CD4-positive, alpha-beta T cell treated with Interleukin-12 subunit alpha and Interleukin-12 subunit beta, for 1 hour (primary cell): ENCODE measurements at regions not wholly inside any gene's neighbourhood (a gene's known extent, or its start where the extent isn't known, plus 50 kb on each side); places are given as distances from the start of the nearest gene placed in this dataset.
"Not testable (repeated sequence)": the region's sequence is repeated elsewhere in the genome, so short reads cannot be mapped to it uniquely, and the experiment has no call there.

Experiments used
- DNase-seq: peaks from one replicate; pipeline ENCODE4 v3.0.0-alpha.2; 2020

DNA sequence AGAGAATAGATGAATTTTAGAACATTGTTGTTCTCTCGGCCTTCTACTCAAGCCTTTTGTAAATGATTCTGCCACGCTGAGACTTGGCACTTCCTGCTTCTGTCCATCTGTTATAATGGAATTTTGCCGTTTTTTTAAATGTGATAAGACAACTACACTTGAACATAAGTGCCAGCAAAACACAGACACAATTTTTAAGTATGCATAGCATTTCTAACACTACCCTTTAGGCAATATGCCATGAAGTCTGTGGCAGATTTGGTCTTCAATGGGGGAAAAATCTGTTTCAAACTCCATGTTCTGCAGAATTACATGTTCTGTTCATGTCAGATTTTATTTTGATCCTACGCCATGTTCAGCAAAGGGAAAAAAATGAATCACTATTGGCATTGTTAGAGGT is 1170.7 kb upstream of the SLC39A10 start:
- DNase-seq = no peak

DNA sequence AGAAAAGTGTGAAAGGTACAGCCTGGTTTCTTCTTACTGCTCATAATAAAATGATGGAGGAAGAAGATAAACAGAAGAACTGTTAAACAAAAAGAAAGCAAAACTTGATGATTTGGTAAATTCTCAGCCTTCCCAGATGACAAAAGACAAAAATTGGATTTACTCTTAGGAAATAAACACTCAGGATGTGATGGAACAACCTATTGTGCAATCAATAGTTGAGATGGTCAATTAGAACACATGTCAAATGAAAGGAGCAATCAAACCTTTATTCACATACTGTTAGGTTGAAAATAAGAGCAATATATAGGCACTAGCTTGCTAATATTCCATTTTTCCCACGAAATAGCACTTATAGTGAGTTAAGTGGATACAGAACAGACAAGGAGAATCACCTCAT is 1174.0 kb upstream of the SLC39A10 start:
- DNase-seq = no peak

DNA sequence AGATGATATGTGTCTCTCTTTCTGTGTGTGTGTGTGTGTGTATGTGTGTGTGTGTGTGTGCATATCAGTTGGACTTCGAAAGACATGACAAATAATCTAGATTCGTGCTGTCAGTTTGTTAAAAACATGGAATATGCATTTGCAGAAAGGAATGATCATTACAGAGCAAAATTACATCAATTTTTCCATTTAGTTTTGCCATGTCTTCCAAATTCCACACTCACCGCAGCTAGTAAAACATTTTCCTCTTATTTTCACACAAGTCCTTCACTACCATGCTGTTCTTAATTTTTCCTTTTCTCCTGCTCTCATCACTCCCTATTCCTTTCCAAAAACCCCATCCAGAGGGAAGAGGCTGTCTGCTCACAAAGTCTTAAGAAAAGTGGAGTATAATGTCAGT is 1191.4 kb upstream of the SLC39A10 start:
- DNase-seq = no peak

DNA sequence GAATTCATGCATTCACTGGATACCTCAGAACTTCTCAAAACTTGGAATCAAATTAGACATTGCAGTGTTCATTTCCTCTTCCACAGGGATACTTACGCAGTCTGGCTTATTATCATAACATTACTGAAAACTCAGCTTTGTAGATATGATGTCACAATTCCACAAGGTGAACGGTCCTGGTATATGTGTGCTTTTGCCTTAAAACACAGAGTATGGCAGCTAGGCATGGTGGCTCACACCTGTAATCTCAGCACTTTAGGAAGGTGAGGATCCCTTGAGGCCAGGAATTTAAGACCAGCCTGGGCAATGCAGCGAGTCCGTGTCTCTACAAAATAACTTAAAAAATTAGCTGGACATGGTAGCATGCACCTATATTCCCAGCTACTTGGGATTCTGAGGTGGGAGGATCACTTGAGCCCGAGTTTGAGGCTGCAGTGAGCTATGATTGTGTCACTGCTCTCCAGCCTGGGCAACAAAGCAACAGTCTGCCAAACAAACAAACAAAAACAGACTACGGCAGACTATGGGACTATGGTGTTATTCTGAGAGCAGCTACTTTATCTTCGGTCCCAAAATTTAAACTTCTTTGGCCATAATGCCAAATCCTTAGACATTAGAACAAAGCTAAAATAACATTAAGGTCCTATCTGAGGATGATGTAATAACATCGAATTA is 1191.9 kb upstream of the SLC39A10 start:
- no peak for DNase-seq

DNA sequence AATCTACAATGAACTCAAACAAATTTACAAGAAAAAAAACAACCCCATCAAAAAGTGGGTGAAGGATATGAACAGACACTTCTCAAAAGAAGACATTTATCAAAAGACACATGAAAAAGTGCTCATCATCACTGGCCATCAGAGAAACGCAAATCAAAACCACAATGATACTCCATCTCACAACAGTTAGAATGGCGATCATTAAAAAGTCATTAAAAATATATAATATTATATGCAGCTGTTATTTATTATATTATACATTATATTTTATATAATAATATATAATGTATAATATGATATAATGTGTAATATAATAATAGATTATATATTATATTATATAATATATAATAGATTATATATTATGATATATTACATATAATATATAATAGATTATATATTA is 1194.1 kb upstream of the SLC39A10 start:
- not testable (repeated sequence) for DNase-seq

DNA sequence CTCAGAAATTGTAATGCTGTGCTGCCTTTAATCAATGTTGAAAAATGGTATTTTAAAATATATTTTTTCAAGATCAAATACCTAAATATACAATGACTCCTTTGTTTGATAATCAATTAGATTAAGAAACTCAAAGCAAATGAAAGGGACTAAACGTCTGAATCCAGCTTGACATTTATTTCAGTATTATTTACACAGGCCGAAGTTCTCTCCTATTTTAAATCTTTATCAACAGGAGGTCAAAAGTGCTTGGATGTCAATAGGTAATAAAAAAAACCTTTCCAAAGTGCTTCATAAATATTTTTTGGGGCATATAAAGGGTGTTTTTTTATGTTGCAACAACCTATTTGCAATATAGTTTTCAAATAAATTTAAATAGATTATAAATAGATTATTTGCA is 1201.7 kb upstream of the SLC39A10 start:
- DNase-seq = no peak

DNA sequence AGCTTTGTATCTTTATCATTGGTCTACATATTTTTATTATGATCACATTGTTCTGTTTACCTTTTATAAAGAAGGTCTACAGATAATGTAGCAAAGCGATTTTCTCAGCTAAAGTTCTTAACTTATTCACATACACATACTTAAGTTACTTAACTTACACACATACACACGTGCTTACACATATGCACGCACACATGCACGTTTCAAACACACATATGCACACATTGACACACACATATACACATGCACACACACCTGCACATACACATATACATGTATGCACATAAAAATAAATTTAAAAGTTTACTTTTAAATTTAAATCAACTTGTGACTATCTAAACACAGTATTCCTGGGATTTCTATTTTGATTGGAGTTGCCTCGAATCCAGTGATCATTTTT is 1204.5 kb upstream of the SLC39A10 start:
- no peak for DNase-seq

DNA sequence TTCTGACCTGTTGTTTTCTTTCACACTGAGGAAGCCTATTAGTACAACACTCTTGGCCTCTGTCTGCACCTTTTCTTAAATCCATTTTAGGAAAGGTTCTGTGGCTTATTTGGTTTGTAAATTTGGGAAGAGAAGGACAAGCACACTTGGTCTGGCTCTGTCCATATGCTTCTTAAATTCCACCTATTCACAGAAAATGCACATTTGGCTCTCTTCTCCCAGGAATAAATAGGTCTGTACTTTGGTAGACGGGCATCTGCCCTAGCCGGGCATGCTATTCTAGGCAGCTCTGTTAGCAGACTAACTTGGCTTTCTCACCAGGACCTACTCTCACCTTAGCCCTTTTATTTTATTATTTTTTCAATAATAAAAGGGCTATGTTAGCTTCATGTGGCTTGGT is 1211.8 kb upstream of the SLC39A10 start:
- DNase-seq = no peak

DNA sequence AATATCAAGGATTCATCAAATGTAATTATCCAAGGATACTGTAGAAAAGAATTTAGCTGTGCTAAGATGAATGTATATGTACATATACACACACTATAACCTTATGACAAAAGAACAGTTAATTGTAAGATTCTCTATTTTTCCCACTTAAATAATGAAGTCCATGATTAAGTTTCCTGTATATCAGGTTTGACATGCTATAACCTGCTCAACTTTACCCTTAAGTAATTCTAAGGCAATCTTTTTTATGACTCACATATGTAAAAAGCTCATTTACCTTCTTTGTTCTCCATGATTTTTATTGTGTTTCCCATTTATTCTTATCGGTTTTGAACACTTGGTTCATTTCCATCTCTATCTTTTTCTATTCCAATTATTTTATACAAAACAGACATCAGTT is 1213.1 kb upstream of the SLC39A10 start:
- no peak for DNase-seq

DNA sequence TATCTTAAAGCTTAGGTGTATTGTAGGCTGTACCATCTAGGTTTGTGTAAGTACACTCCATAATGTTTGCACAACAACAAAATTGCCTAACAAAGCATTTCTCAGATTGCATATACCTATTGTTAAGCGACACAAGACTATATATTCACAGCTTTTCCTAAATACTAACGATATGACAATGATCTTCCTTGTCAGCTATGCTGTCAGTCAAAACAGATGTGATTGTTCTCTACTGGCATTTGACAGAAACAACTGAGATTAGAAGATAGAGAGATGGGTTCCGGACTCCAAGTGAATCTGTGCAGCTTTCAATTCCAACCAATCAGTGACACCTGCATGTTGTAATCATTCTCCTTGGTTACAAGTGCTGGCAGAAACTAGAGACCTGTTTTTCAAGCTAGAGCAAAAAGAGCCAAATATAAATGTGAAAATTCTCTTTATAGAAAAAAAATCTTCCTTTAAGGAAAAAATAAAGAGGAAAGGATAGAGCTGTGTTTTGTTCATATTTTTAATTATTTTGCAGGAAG is 1232.3 kb upstream of the SLC39A10 start:
- DNase-seq = no peak

DNA sequence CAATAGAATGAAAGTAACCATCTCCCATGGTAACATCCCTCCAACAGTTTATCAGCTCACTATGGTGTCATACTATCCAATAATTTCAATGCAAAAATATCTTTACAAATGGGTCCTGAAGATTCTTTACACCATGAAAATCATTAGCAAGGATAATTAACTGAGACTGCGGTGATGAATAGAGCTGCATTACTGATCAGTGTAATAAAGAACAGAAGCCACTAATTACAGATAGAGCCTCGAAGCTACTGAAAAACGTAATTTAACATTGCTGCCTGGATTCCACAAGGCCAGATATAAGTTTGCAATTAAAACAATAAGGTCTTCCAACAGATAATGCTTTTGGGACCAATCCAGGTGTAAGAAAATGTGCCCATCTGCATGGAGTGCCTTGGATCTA is 1245.8 kb upstream of the SLC39A10 start:
- no peak for DNase-seq

DNA sequence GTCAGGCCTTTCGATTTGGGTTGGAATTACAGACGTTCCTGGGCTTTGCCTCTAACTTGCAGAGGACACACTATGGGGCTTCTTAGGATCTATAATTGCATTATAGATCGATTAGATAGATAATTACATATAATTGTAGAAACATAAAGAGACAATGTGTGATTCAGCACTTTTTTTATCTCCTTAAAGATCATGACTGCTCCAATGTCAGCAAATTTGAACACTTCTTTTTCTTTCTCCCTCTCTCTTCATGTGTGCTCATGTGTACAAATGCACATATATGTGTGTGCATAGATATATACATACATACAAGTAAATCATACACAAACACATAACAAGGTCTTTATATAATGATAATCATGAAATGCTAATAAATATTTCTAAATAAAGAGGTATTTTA is 1261.2 kb upstream of the SLC39A10 start:
- no peak for DNase-seq

DNA sequence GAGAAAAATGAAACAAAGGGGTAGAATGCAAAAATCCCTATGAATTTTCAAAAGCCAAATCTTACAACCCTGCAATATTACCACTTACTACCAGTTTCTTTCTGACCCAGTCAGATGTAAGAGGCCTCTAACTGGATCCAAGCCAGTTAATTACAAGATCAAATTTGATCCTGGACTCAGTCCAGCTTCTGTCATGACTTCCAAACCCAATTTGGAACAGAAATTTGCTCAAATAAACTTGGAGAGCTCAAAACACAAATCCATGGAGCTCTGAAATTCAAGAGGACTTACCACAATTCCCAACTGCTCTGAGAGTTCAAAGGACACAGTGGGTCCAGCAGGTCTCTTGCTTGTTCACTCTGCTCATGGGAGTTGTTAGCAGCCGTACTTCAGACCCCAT is 1271.7 kb upstream of the SLC39A10 start:
- DNase-seq = no peak

DNA sequence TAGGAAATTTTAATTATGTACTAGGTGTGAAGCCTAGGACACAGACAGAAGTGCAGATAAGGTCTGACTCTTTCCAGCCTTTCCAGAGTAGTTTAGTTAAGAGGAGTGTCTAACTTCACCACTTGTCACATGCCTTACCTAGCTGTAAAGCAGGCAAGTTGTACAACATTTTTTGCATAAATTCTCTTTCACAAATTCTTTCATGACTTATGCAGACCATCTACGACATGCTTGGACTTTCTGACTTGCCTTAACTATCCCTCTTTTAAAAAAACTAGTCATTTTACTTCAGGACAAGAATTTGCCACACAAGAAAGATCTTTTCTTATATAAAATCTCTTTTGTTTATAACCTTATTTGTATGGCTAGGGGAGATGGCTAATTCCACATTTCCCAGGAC is 1273.6 kb upstream of the SLC39A10 start:
- DNase-seq = no peak

DNA sequence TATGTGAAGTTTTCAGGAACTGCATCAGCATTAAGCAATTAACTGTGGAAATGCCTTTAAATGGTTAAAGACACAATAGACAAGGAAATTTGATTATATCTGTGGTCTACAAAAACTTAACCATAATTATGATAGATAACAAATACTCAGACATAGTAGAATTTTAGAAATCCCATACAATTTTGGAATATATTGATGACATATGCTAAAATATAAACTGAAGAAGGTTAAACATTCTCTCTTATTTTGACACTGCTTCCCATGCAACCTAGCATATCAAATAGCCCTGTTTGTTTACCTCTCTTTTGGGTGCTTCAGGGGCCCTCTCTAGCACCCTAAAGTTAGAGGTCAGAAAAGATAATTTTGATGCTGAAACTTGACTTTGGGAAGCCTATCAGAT is 1274.8 kb upstream of the SLC39A10 start:
- DNase-seq = no peak

DNA sequence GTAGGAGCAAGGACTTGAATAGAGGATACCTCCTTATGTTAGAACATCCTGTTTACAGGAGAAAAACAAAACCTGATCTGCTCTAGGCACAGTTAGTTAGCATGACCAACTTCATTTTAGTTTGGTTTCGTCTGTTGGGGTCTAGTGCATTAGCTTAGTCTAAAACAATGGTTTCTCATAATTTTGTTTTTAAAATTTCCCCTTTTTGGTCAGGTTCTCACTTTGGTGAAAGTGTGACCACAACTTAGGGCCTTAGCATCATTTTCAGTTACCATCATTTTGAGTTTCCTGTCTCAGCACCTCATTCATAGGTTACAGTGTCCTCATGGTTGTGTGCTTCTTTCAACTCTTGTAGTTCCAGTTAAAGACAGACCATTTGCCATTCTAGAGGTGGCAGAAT is 1277.0 kb upstream of the SLC39A10 start:
- no peak for DNase-seq

DNA sequence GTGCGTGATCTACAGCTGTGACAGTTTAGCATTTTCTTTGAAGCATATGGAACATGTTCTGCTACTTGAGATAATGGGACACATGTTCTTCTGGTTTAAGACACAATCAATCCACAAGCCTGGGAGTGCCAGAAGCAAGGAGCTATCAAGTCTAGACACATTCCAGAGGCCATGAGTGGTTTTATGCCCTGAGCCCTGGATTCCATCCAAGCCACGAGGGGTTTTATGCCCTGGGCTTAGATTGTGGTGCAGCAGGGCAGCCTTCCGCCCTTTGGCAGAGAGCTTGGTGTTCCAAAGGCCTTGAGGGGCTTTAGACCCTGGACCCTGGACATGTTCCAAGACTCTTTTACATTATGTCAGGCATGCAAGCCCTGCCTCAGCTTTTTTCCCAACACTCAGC is 1289.6 kb upstream of the SLC39A10 start:
- not testable (repeated sequence) for DNase-seq

DNA sequence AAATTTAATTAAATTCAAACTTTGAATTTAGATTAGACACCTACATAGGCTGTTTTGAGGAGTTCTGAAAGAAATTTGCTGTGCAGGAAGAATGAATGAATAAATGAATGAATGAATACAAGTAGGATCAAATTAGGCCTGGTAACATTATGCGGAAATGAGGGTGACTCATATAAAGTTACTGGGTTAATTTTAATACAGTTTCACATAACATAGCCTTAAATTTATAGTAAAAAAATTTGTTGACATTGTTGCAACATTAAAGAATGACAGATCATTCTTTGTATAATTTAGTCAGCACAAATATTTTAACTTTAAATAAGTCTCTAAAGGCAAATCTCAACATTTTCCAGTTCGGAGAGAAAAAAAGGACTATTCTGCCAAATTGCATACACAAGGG is 1293.1 kb upstream of the SLC39A10 start:
- no peak for DNase-seq

DNA sequence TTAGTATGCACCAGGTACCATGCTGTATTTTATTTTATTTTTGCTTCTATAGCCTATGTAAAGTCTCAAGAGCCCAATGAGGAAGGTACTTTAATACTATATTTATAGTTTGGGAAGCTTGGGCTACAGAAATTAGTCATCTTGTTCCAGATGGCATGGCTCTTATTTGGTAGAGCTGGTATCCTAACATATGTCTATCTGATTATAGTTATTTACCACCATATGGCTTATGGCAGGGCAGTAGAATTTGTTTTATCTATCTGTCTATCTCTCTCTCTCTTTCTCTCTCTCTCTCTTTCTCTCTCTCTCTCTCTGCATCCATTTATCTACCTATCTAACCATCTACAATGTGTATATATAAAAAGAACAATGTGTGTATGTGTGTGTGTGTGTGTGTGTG is 1293.7 kb upstream of the SLC39A10 start:
- no peak for DNase-seq

DNA sequence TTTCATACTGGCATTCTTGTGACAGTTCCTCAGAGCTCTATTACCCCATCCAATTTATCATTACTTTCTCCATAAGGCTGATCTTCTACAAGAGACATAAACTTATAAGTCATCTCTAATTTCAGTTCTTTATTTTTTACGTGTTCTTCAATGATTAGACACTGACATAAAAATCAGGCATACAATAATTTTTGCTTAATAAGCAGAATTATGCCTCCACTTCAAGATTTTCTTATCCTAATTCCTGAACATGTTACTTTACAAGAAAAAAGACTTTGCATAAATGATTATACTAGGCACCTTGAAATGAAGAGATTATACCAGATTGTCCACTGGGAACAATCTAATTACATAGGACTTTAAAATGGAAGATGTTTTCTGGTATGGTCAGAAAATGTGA is 1304.5 kb upstream of the SLC39A10 start:
- DNase-seq = no peak

DNA sequence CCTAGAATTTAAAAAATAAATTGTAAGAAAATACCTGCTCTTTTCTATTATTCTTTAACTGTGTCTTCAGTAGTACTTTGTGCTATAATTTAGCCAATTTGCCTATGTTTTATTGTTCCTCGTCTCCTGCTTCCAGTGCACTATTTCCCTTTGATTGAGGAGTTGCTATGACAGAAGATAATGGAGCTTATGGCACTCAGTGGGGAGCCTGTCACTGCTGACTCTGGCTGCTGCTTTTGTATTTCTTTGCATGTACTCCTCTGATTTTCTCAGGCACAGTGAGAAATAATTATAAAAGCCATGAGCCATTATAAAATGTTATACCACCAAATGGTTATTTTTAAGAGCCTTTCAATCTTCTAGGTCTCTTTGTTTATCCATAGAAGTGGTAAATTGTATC is 1310.8 kb upstream of the SLC39A10 start:
- DNase-seq = no peak

DNA sequence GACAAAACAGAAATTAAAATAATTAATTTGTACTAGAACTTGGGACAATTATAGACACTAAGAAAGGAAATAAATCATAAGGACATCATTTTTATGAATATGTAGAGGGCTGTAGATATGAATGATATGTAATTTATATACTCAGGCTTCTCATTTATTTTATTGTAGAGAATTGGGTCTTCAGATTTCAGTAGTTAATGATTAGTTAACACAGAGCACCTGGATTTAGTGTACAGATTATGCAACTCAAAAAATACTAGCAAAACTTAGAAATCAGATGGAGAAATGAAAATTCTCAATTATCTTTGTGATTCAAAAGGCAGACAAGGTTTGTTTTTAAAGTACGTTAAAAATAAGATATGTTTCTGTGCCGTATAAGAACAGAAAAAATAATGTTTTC is 1311.7 kb upstream of the SLC39A10 start:
- DNase-seq = no peak

DNA sequence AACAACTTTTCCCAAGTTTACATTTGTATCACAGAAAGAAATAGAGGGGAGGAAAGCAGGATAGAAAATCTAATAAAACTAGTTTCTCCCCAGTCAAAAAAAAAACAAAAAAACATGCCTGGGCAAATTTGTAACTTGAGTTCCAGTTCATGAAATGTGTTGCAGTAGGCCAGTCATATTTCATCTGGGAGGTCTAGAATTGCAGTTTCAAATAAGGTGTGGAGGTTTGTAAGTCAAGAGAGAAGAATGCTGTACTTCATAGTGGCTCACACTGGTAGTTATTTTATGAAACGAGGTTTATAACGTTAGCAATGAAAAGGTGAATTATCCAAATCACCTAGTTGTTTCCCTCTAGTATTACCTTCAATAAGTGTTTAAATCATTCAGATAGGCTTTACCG is 1313.9 kb upstream of the SLC39A10 start:
- DNase-seq = no peak

DNA sequence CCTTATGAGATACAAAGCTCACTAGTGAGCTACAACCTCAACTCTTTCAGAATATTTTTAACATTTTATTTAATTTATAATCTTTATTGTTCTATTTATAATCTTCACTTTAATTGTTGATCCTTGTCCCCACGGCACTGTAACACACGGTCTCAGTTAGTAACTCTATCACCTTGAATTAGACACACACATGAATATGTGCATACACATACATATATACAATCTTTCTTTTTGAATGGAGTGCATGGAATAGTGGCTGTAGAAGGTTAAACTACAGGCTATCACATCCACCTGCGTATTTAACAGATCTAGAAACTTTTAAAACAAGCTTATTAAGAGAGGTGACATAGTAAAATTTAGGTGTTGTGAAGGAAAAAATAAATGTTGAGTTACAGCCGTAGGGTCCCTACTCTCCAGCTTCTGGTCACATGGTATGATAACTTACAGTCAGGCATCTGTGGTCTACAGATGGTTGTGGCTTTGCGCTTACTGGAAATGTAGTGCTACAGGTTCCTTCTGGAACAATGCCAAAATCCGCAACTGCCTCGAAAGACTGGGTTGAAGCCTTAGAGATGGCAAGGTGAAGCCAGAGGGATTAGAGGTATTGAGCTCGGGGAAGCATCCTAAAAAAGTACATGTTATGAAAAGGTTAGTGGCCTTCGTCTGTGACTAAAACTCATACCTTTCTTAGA is 1324.1 kb upstream of the SLC39A10 start:
- no peak for DNase-seq

DNA sequence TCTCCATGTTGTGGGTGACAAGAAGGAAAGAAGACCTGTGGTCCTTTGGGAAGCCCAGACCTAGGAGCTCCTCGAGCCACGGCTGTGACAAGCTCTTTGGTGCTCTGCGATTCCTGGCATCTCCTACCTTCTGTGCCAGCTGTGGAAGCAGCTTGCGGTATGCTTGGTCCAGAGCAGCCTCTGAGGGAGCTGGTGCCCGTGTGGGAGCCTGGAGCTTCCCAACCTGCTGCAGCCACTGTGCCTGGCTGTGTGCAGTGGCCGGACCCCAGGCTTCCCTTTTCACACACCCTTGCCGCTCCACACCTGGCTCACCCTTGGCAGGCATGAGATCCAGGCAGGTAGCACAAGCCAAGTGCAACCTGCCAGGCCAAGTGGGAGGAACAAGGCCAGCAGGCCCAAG is 1328.6 kb upstream of the SLC39A10 start:
- DNase-seq = no peak
